HL-60 (cell line): ENCODE measurements at regions not wholly inside any gene's neighbourhood (a gene's known extent, or its start where the extent isn't known, plus 50 kb on each side); places are given as distances from the start of the nearest gene placed in this dataset.

Experiments
- DNase-seq, 2 experiments: peaks; one replicate each; pipeline ENCODE4 v3.0.0-alpha.2; 2010 to 2020; ENCODE audit warnings: low read depth in 1 of 2, low spot score in 1 of 2
- H3K27ac ChIP-seq: fragments of 250-450 bp; sonication (Bioruptor Pico); replicated peaks from 2 replicates; pipeline ENCODE4 v1.5.1; 2020; ENCODE audit warnings: mild to moderate bottlenecking, moderate library complexity
- H3K27me3 ChIP-seq: fragments of 250-450 bp; sonication (Bioruptor Pico); 2 replicates; pipeline ENCODE4 v1.5.1; 2021; ENCODE audit warnings: mild to moderate bottlenecking, moderate library complexity; ENCODE audit not compliant: insufficient read depth, poor library complexity, severe bottlenecking
- H3K4me3 ChIP-seq: replicated peaks from 2 replicates; pipeline ENCODE4 v1.5.1; 2011; ENCODE audit warnings: mild to moderate bottlenecking, control low read depth, low read length; ENCODE audit not compliant: insufficient read depth
- CTCF ChIP-seq: IDR thresholded peaks from one replicate; pipeline ENCODE4 v1.5.1; 2011; ENCODE audit warnings: low read length, control low read depth, inconsistent platforms; ENCODE audit not compliant: insufficient read depth
- GABPA ChIP-seq: IDR thresholded peaks from 2 replicates; pipeline ENCODE4 v1.6.1; 2012; ENCODE audit warnings: low read depth
- POLR2AphosphoS5 ChIP-seq: IDR thresholded peaks from 2 replicates; pipeline ENCODE4 v1.6.1; 2012; ENCODE audit warnings: low read depth
- REST ChIP-seq: IDR thresholded peaks from 2 replicates; pipeline ENCODE4 v1.6.1; 2012; ENCODE audit warnings: low read depth; ENCODE audit not compliant: insufficient replicate concordance
- SPI1 ChIP-seq: IDR thresholded peaks from 2 replicates; pipeline ENCODE4 v1.6.1; 2012; ENCODE audit warnings: low read depth, mild to moderate bottlenecking, borderline replicate concordance

GRCh38 chr2:82124629-82125028 is 1820.1 kb upstream of the LRRTM1 start:
- TF ChIP-seq POLR2AphosphoS5 (no peak), SPI1 (no peak), GABPA (no peak), REST (no peak), CTCF (no peak)
- H3K4me3 ChIP-seq, result no peak overlapping the region
- DNase-seq, result no peak
- H3K27me3 ChIP-seq, result no peaks in the 10 kb centered on the region
- no peak overlapping the region for H3K27ac ChIP-seq

GRCh38 chr2:82120654-82121053 is 1816.1 kb upstream of the LRRTM1 start:
- Histone ChIP-seq H3K27ac (no peak overlapping the region), H3K27me3 (no peaks in the 10 kb centered on the region), H3K4me3 (no peak overlapping the region)
- TF ChIP-seq POLR2AphosphoS5, result no peak
- no peak for TF ChIP-seq CTCF
- TF ChIP-seq SPI1, result no peak
- TF ChIP-seq REST, result no peak
- TF ChIP-seq GABPA, result no peak
- no peak for DNase-seq

- H3K4me3 ChIP-seq, result no peak overlapping the region
- TF ChIP-seq CTCF, result no peak
- no peak for TF ChIP-seq GABPA
- no peak for TF ChIP-seq REST
- TF ChIP-seq POLR2AphosphoS5, result no peak
- no peak for TF ChIP-seq SPI1
- no peak for DNase-seq
- no peaks in the 10 kb centered on the region for H3K27me3 ChIP-seq
- no peak overlapping the region for H3K27ac ChIP-seq
These were observed 1815.6 kb upstream of the LRRTM1 start for GRCh38 chr2:82120115-82120514.
